HL-60 (cell line): ENCODE measurements at regions not wholly inside any gene's neighbourhood (a gene's known extent, or its start where the extent isn't known, plus 50 kb on each side); places are given as distances from the start of the nearest gene placed in this dataset.

Source experiments
- DNase-seq, 2 experiments: peaks; one replicate each; pipeline ENCODE4 v3.0.0-alpha.2; 2010 to 2020; ENCODE audit warnings: low read depth in 1 of 2, low spot score in 1 of 2
- H3K27ac ChIP-seq: fragments of 250-450 bp; sonication (Bioruptor Pico); replicated peaks from 2 replicates; pipeline ENCODE4 v1.5.1; 2020; ENCODE audit warnings: mild to moderate bottlenecking, moderate library complexity
- H3K27me3 ChIP-seq: fragments of 250-450 bp; sonication (Bioruptor Pico); 2 replicates; pipeline ENCODE4 v1.5.1; 2021; ENCODE audit warnings: mild to moderate bottlenecking, moderate library complexity; ENCODE audit not compliant: insufficient read depth, poor library complexity, severe bottlenecking
- H3K4me3 ChIP-seq: replicated peaks from 2 replicates; pipeline ENCODE4 v1.5.1; 2011; ENCODE audit warnings: mild to moderate bottlenecking, control low read depth, low read length; ENCODE audit not compliant: insufficient read depth
- GABPA ChIP-seq: IDR thresholded peaks from 2 replicates; pipeline ENCODE4 v1.6.1; 2012; ENCODE audit warnings: low read depth
- POLR2AphosphoS5 ChIP-seq: IDR thresholded peaks from 2 replicates; pipeline ENCODE4 v1.6.1; 2012; ENCODE audit warnings: low read depth
- SPI1 ChIP-seq: IDR thresholded peaks from 2 replicates; pipeline ENCODE4 v1.6.1; 2012; ENCODE audit warnings: low read depth, mild to moderate bottlenecking, borderline replicate concordance
- TF ChIP-seq, protein P1 (sequence below): IDR thresholded peaks from 2 replicates; pipeline ENCODE4 v1.6.1; 2012; ENCODE audit warnings: low read depth; ENCODE audit not compliant: insufficient replicate concordance
- TF ChIP-seq, protein P2 (sequence below): IDR thresholded peaks from one replicate; pipeline ENCODE4 v1.5.1; 2011; ENCODE audit warnings: low read length, control low read depth, inconsistent platforms; ENCODE audit not compliant: insufficient read depth

DNA sequence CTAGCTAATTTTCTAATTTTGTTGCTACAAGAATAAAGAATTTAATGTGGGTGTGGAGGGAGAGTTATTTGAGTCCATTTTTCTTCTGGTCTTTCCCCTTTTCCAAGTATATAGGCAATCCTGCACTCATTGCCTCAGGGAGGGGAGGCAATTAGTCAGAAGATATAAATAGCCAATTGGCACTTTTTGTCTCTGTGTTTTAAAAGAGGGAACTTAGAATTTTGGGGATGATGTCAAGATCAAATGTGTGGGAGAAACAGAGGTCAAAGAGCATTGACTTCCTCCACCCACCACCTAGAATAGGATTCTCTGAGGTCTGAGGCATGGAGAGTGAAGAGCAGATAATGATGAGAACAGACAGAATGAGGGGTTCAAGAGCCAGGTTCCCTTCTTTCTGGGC lies 120.3 kb upstream of the ZC3H12C start:
- no peak overlapping the region for H3K4me3 ChIP-seq
- no peak for TF ChIP-seq POLR2AphosphoS5
- no peak for TF ChIP-seq GABPA
- TF ChIP-seq, protein P1, sequence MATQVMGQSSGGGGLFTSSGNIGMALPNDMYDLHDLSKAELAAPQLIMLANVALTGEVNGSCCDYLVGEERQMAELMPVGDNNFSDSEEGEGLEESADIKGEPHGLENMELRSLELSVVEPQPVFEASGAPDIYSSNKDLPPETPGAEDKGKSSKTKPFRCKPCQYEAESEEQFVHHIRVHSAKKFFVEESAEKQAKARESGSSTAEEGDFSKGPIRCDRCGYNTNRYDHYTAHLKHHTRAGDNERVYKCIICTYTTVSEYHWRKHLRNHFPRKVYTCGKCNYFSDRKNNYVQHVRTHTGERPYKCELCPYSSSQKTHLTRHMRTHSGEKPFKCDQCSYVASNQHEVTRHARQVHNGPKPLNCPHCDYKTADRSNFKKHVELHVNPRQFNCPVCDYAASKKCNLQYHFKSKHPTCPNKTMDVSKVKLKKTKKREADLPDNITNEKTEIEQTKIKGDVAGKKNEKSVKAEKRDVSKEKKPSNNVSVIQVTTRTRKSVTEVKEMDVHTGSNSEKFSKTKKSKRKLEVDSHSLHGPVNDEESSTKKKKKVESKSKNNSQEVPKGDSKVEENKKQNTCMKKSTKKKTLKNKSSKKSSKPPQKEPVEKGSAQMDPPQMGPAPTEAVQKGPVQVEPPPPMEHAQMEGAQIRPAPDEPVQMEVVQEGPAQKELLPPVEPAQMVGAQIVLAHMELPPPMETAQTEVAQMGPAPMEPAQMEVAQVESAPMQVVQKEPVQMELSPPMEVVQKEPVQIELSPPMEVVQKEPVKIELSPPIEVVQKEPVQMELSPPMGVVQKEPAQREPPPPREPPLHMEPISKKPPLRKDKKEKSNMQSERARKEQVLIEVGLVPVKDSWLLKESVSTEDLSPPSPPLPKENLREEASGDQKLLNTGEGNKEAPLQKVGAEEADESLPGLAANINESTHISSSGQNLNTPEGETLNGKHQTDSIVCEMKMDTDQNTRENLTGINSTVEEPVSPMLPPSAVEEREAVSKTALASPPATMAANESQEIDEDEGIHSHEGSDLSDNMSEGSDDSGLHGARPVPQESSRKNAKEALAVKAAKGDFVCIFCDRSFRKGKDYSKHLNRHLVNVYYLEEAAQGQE: no peak
- H3K27ac ChIP-seq: no peak overlapping the region
- H3K27me3 ChIP-seq: no peaks in the 10 kb centered on the region
- DNase-seq: no peak

DNA sequence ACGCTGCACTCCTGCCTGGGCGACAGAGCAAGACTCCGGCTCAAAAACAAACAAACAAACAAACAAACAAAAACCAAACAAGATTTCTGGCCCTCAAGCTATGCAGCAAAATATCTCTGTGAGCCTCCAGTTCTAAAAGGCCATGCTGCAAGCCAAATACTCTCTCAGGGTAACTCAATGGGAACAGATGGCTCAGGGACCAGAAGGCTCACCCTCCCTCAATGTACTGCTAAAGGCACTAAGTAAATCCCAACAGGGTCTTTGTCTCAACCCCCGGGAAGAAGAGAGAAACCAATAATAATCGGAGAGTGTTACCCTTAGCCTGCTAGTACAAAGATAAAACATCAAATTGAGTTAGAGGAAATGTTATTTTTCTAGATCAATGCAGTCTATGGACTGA lies 119.7 kb upstream of the ZC3H12C start:
- H3K27ac ChIP-seq: no peak overlapping the region
- H3K27me3 ChIP-seq: no peaks in the 10 kb centered on the region
- no peak overlapping the region for H3K4me3 ChIP-seq
- TF ChIP-seq, protein P2, sequence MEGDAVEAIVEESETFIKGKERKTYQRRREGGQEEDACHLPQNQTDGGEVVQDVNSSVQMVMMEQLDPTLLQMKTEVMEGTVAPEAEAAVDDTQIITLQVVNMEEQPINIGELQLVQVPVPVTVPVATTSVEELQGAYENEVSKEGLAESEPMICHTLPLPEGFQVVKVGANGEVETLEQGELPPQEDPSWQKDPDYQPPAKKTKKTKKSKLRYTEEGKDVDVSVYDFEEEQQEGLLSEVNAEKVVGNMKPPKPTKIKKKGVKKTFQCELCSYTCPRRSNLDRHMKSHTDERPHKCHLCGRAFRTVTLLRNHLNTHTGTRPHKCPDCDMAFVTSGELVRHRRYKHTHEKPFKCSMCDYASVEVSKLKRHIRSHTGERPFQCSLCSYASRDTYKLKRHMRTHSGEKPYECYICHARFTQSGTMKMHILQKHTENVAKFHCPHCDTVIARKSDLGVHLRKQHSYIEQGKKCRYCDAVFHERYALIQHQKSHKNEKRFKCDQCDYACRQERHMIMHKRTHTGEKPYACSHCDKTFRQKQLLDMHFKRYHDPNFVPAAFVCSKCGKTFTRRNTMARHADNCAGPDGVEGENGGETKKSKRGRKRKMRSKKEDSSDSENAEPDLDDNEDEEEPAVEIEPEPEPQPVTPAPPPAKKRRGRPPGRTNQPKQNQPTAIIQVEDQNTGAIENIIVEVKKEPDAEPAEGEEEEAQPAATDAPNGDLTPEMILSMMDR: no peak
- TF ChIP-seq SPI1 (no peak), GABPA (no peak), POLR2AphosphoS5 (no peak)
- TF ChIP-seq, protein P1: no peak
- no peak for DNase-seq

DNA sequence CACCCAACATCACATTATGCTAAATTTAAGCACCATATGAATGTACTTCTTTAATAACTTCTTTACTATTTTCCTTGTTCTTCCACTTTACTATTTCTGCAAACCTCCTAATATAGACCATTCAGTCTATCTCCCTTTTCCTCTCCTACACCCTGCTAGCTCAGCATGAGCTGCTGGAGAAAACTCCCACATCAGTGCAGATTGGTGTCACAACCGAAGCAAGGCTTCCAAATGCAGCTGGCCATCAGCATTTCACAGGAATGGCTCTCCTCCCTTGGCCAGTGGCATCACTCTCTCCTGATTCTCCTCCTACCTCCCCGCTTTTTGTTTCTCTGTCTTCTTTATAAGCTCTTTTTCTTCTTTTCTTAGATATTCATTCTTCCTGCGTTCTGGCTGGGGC lies 118.7 kb upstream of the ZC3H12C start:
- Histone ChIP-seq H3K27me3 (no peaks in the 10 kb centered on the region), H3K27ac (no peak overlapping the region), H3K4me3 (no peak overlapping the region)
- DNase-seq: no peak
- no peak for TF ChIP-seq GABPA
- no peak for TF ChIP-seq POLR2AphosphoS5
- TF ChIP-seq SPI1: no peak
- TF ChIP-seq, protein P2: no peak
- TF ChIP-seq, protein P1: no peak

DNA sequence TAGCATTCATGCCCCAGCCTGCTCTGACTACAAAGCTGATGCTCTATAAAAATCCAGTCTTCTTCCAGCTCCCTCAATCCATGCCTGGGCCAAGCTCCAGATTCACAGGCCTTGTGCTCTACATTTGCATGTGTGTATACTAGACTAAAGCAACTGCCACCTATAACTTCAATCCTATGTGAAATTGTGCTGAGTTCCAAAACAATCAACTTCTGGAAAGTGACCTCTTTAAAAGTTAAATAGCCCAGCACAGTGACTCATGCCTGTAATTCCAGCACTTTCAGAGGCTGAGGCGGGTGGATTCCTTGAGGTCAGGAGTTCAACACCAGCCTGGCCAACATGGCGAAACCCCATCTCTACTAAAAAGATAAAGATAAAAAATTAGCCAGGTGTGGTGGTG lies 114.3 kb upstream of the ZC3H12C start:
- DNase-seq: no peak
- Histone ChIP-seq H3K27ac (no peak overlapping the region), H3K27me3 (no peaks in the 10 kb centered on the region), H3K4me3 (no peak overlapping the region)
- TF ChIP-seq POLR2AphosphoS5: no peak
- TF ChIP-seq GABPA: no peak
- TF ChIP-seq, protein P1: no peak
- TF ChIP-seq SPI1: no peak
- TF ChIP-seq, protein P2: no peak
